NCI-H1092 treated with DMSO at 0.1 percent for 48 hours (cell line): ENCODE measurements at regions not wholly inside any gene's neighbourhood (a gene's known extent, or its start where the extent isn't known, plus 50 kb on each side); places are given as distances from the start of the nearest gene placed in this dataset.
"Not testable (repeated sequence)": the region's sequence is repeated elsewhere in the genome, so short reads cannot be mapped to it uniquely, and the experiment has no call there.

Experiments
- DNase-seq: peaks from one replicate; lab custom pipeline; 2025; lab: John Stamatoyannopoulos, UW

GRCh38 chr1:214095896-214096295, 108.1 kb downstream of the PROX1 start:
- DNase-seq: not testable (repeated sequence)

GRCh38 chr1:214101246-214101645, 113.5 kb downstream of the PROX1 start:
- no peak for DNase-seq

GRCh38 chr1:214101828-214102227, 114.1 kb downstream of the PROX1 start:
- no peak for DNase-seq

GRCh38 chr1:214102907-214103306, 115.1 kb downstream of the PROX1 start:
- DNase-seq: no peak

- no peak for DNase-seq
Measured at GRCh38 chr1:214103778-214104177, 116.0 kb downstream of the PROX1 start.

- DNase-seq: no peak
Measured at GRCh38 chr1:214106375-214106774, 118.6 kb downstream of the PROX1 start.

- DNase-seq: no peak
Measured at GRCh38 chr1:214107322-214108096, 119.7 kb downstream of the PROX1 start.

- DNase-seq: no peak
Measured at GRCh38 chr1:214108097-214108446, 120.3 kb downstream of the PROX1 start.

GRCh38 chr1:214111796-214112195, 124.0 kb downstream of the PROX1 start:
- DNase-seq: no peak

- DNase-seq: no peak
Measured at GRCh38 chr1:214116258-214116657, 128.5 kb downstream of the PROX1 start.

- no peak for DNase-seq
Measured at GRCh38 chr1:214117780-214118179, 130.0 kb downstream of the PROX1 start.

GRCh38 chr1:214120191-214120590, 132.4 kb downstream of the PROX1 start:
- no peak for DNase-seq

- DNase-seq: no peak
Measured at GRCh38 chr1:214120951-214121350, 133.2 kb downstream of the PROX1 start.

GRCh38 chr1:214122110-214122509, 134.3 kb downstream of the PROX1 start:
- no peak for DNase-seq

- peak; percentile 86 for DNase-seq
Measured at GRCh38 chr1:214123061-214123784, 135.4 kb downstream of the PROX1 start.

GRCh38 chr1:214124281-214124805, 136.6 kb downstream of the PROX1 start:
- no peak for DNase-seq

- no peak for DNase-seq
Measured at GRCh38 chr1:214124915-214125314, 137.1 kb downstream of the PROX1 start.

GRCh38 chr1:214125819-214126218, 138.0 kb downstream of the PROX1 start:
- DNase-seq: no peak

- DNase-seq: no peak
Measured at GRCh38 chr1:214126697-214127146, 138.9 kb downstream of the PROX1 start.

GRCh38 chr1:214127705-214128104, 139.9 kb downstream of the PROX1 start:
- no peak for DNase-seq

GRCh38 chr1:214135886-214136285, 145.1 kb upstream of the SMYD2 start:
- DNase-seq: no peak

- DNase-seq: no peak
Measured at GRCh38 chr1:214136324-214136919, 144.5 kb upstream of the SMYD2 start.

GRCh38 chr1:214141486-214141885, 139.5 kb upstream of the SMYD2 start:
- DNase-seq: no peak
